ENCODE measurements at regions not wholly inside any gene's neighbourhood (a gene's known extent, or its start where the extent isn't known, plus 50 kb on each side); places are given as distances from the start of the nearest gene placed in this dataset.

DNA sequence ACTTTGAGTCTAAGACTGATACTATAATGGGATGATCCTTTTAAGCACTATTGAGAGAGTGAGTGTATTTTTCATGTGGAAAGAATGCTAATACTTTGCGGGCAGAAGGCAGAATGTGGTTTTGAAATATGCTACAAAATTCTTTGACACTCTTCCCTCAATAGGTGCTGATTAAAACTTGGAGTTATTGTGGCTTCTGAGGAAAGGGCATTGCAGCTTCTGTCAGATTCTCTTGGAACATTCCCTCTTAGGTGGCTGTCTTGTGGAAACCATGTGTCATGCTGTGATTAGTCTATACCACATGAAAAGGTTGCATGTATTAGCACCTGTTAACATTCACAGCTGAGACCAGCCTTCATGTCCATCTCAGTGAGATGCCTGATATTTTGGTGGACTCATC, 547.0 kb downstream of the STIM2 start:
- Histone ChIP-seq H3K9me3 (no peaks in the 10 kb centered on the region), H2AFZ (ENCODE audit: low read depth) (no peak overlapping the region), H4K20me1 (ENCODE audit: insufficient read depth) (no peaks in the 10 kb centered on the region), H3K27ac (ENCODE audit: low read depth in 2 of 2, low read length in 1 of 2) (no peak overlapping the region), H3K9ac (no peak overlapping the region), H3K9me2 (no peaks in the 10 kb centered on the region), H3K79me2 (ENCODE audit: insufficient read depth) (no peaks in the 10 kb centered on the region), H3K4me3 (ENCODE audit: low read depth in 2 of 2, low read length in 1 of 2) (no peak overlapping the region), H3K4me2 (no peak overlapping the region), H3F3A (replicated peaks; ENCODE audit: insufficient read depth) (no peaks in the 10 kb centered on the region), H3K27me3 (ENCODE audit: insufficient read depth) (no peaks in the 10 kb centered on the region), H3K4me1 (ENCODE audit: control insufficient read depth in 1 of 2, insufficient read depth in 2 of 2, low read depth in 1 of 2, low read length in 1 of 2) (no peaks in the 10 kb centered on the region), H3K36me3 (replicated peaks in 1 of 2; ENCODE audit: control insufficient read depth in 1 of 2, insufficient read depth in 2 of 2, low read length in 1 of 2) (no peaks in the 10 kb centered on the region)
- TF ChIP-seq, protein P1, sequence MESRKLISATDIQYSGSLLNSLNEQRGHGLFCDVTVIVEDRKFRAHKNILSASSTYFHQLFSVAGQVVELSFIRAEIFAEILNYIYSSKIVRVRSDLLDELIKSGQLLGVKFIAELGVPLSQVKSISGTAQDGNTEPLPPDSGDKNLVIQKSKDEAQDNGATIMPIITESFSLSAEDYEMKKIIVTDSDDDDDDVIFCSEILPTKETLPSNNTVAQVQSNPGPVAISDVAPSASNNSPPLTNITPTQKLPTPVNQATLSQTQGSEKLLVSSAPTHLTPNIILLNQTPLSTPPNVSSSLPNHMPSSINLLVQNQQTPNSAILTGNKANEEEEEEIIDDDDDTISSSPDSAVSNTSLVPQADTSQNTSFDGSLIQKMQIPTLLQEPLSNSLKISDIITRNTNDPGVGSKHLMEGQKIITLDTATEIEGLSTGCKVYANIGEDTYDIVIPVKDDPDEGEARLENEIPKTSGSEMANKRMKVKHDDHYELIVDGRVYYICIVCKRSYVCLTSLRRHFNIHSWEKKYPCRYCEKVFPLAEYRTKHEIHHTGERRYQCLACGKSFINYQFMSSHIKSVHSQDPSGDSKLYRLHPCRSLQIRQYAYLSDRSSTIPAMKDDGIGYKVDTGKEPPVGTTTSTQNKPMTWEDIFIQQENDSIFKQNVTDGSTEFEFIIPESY (IDR thresholded peaks at IDR 0.05; ENCODE audit: borderline replicate concordance, low read depth): no peak
- TF ChIP-seq FOXJ3 (CRISPR knock-in tag; IDR thresholded peaks at IDR 0.05) (no peak), GATA2 (CRISPR knock-in tag; IDR thresholded peaks at IDR 0.05) (no peak), SMC3 (IDR thresholded peaks at IDR 0.05; ENCODE audit: low read depth, low read length) (no peak), RAD21 (IDR thresholded peaks at IDR 0.05; ENCODE audit: low read length) (no peak), TAF1 (IDR thresholded peaks at IDR 0.05; ENCODE audit: borderline replicate concordance, low read depth, low read length) (no peak), MXI1 (IDR thresholded peaks at IDR 0.05; ENCODE audit: low read depth, low read length) (no peak), TEAD4 (IDR thresholded peaks at IDR 0.05; ENCODE audit: borderline replicate concordance, insufficient read depth) (no peak), NRF1 (IDR thresholded peaks at IDR 0.05; ENCODE audit: low read depth, low read length) (no peak), POLR2AphosphoS5 (IDR thresholded peaks at IDR 0.05; ENCODE audit: low read depth, low read length) (no peak), YY1 (IDR thresholded peaks at IDR 0.05; ENCODE audit: low read depth) (no peak)
- TF ChIP-seq, protein P2, sequence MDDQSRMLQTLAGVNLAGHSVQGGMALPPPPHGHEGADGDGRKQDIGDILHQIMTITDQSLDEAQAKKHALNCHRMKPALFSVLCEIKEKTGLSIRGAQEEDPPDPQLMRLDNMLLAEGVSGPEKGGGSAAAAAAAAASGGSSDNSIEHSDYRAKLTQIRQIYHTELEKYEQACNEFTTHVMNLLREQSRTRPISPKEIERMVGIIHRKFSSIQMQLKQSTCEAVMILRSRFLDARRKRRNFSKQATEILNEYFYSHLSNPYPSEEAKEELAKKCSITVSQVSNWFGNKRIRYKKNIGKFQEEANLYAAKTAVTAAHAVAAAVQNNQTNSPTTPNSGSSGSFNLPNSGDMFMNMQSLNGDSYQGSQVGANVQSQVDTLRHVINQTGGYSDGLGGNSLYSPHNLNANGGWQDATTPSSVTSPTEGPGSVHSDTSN (IDR thresholded peaks at IDR 0.05): no peak
- TF ChIP-seq, protein P3, sequence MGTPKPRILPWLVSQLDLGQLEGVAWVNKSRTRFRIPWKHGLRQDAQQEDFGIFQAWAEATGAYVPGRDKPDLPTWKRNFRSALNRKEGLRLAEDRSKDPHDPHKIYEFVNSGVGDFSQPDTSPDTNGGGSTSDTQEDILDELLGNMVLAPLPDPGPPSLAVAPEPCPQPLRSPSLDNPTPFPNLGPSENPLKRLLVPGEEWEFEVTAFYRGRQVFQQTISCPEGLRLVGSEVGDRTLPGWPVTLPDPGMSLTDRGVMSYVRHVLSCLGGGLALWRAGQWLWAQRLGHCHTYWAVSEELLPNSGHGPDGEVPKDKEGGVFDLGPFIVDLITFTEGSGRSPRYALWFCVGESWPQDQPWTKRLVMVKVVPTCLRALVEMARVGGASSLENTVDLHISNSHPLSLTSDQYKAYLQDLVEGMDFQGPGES (IDR thresholded peaks at IDR 0.05; ENCODE audit: low read depth, low read length): no peak
- TF ChIP-seq, protein P4, sequence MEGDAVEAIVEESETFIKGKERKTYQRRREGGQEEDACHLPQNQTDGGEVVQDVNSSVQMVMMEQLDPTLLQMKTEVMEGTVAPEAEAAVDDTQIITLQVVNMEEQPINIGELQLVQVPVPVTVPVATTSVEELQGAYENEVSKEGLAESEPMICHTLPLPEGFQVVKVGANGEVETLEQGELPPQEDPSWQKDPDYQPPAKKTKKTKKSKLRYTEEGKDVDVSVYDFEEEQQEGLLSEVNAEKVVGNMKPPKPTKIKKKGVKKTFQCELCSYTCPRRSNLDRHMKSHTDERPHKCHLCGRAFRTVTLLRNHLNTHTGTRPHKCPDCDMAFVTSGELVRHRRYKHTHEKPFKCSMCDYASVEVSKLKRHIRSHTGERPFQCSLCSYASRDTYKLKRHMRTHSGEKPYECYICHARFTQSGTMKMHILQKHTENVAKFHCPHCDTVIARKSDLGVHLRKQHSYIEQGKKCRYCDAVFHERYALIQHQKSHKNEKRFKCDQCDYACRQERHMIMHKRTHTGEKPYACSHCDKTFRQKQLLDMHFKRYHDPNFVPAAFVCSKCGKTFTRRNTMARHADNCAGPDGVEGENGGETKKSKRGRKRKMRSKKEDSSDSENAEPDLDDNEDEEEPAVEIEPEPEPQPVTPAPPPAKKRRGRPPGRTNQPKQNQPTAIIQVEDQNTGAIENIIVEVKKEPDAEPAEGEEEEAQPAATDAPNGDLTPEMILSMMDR (IDR thresholded peaks at IDR 0.05): no peak
- TF ChIP-seq, protein P5, sequence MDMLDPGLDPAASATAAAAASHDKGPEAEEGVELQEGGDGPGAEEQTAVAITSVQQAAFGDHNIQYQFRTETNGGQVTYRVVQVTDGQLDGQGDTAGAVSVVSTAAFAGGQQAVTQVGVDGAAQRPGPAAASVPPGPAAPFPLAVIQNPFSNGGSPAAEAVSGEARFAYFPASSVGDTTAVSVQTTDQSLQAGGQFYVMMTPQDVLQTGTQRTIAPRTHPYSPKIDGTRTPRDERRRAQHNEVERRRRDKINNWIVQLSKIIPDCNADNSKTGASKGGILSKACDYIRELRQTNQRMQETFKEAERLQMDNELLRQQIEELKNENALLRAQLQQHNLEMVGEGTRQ (IDR thresholded peaks at IDR 0.05; ENCODE audit: borderline replicate concordance, low read depth, low read length): no peak
- TF ChIP-seq, protein P6, sequence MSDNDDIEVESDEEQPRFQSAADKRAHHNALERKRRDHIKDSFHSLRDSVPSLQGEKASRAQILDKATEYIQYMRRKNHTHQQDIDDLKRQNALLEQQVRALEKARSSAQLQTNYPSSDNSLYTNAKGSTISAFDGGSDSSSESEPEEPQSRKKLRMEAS (IDR thresholded peaks at IDR 0.05; ENCODE audit: low read depth): no peak
- TF ChIP-seq, protein P7, sequence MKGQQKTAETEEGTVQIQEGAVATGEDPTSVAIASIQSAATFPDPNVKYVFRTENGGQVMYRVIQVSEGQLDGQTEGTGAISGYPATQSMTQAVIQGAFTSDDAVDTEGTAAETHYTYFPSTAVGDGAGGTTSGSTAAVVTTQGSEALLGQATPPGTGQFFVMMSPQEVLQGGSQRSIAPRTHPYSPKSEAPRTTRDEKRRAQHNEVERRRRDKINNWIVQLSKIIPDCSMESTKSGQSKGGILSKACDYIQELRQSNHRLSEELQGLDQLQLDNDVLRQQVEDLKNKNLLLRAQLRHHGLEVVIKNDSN (IDR thresholded peaks at IDR 0.05; ENCODE audit: borderline replicate concordance, low read depth): no peak
- DNase-seq: no peak
- POLR2A ChIA-PET: no interaction called here
- WGBS (ENCODE audit: low lambda C conversion rate): 20% methylated on average over 1 of the region's 1 CpG
- CTCF ChIA-PET: no interaction called here

All from SK-N-SH (cell line).